ENCODE measurements at regions not wholly inside any gene's neighbourhood (a gene's known extent, or its start where the extent isn't known, plus 50 kb on each side); places are given as distances from the start of the nearest gene placed in this dataset.

DNA sequence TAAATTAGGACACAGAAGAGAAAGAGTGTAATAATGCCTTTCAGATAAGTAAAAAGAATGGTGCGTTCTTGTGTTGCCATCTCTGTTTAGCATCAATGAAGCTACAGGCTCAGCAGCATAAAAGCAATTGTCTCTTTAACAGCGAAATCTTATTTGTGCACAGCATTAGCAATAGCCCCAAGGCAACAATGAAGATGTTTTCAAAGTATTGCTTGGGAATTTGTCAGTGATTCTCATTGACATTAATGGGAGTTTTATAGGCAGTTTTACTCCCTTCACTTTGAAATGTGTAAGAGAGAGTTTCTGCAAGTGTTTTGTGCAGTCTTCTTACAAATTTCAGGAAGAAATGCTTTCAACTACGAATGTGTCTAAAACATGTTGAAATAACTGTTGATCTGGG, 633.0 kb downstream of the TLL1 start:
- TF ChIP-seq MYC (IDR thresholded peaks at IDR 0.05; ENCODE audit: borderline replicate concordance, low read length), result no peak
- no peak for TF ChIP-seq MAFK (IDR thresholded peaks at IDR 0.05; ENCODE audit: partially characterized antibody)
- TF ChIP-seq SREBF2 (IDR thresholded peaks at IDR 0.05), result no peak
- no peak for TF ChIP-seq CBX2 (IDR thresholded peaks at IDR 0.05; ENCODE audit: borderline replicate concordance, low read depth)
- TF ChIP-seq CEBPB (IDR thresholded peaks at IDR 0.05), result no peak
- TF ChIP-seq RCOR1 (IDR thresholded peaks at IDR 0.05; ENCODE audit: low read depth, low read length), result no peak
- no peak for TF ChIP-seq CHD4 (IDR thresholded peaks at IDR 0.05; ENCODE audit: borderline replicate concordance)
- TF ChIP-seq HOXB5 (CRISPR knock-in tag; IDR thresholded peaks at IDR 0.05), result no peak
- TF ChIP-seq RNF2 (IDR thresholded peaks at IDR 0.05; ENCODE audit: borderline replicate concordance, low read depth), result no peak
- no peak for TF ChIP-seq FOXS1 (CRISPR knock-in tag; IDR thresholded peaks at IDR 0.05)
- CTCF ChIA-PET, result no interaction called here
- POLR2A ChIA-PET, result no interaction called here
- Histone ChIP-seq H3K4me2 (no peak overlapping the region), H3K4me3 (no peak overlapping the region), H3K27ac (no peak overlapping the region), H3K4me1 (no peaks in the 10 kb centered on the region), H3K9me3 (no peaks in the 10 kb centered on the region)
- WGBS (ENCODE audit: missing lambda C conversion rate), result 27% methylated on average over 3 of the region's 3 CpGs
- ATAC-seq (no peak), DNase-seq (ENCODE audit: low read depth in 1 of 2, low spot score in 1 of 2) (no peak), FAIRE-seq (no peak)

DNA sequence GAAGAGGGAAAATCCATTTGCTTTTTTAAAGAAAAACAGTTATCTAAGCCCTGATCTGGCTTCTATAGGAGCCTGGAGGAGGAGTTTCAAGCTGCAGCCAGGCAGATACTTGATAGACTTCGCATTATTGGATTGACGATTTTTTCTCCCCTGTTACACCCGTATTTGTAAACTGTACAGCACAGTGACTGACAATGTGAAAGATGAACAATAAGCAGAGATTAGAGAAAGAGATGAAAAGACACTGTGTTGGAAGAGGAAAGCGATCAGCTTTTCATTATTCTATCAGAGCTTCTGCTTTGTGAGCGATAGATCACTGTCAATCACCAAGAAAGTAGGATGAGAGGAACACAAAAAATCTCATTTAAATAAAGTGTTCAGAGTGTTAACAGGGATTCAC, 639.2 kb downstream of the TLL1 start:
- no peaks in the 10 kb centered on the region for H3K4me1 ChIP-seq
- no peaks in the 10 kb centered on the region for H3K9me3 ChIP-seq
- ATAC-seq (no peak), FAIRE-seq (no peak), DNase-seq (ENCODE audit: low read depth in 1 of 2, low spot score in 1 of 2) (no peak)
- no peak overlapping the region for H3K27ac ChIP-seq
- ChIA-PET POLR2A (no interaction called here), CTCF (interaction anchor here (1.9 kb wide), 1 partner anchor 10 kb away, joined by 4 read pairs; no protein-coding TSS in a partner anchor)
- no peak overlapping the region for H3K4me2 ChIP-seq
- TF ChIP-seq ESRRA (IDR thresholded peaks at IDR 0.05; ENCODE audit: borderline replicate concordance, low read length) (no peak), GATA3 (IDR thresholded peaks at IDR 0.05; ENCODE audit: borderline replicate concordance) (no peak), ZFP36 (IDR thresholded peaks at IDR 0.05; ENCODE audit: borderline replicate concordance, partially characterized antibody) (no peak), FOXS1 (CRISPR knock-in tag; IDR thresholded peaks at IDR 0.05) (no peak), JUNB (IDR thresholded peaks at IDR 0.05) (no peak), SREBF2 (IDR thresholded peaks at IDR 0.05) (no peak), TFCP2L1 (CRISPR knock-in tag; IDR thresholded peaks at IDR 0.05) (no peak), NFE2L2 (conservative IDR thresholded peaks at IDR 0.05; ENCODE audit: low read length) (no peak), RCOR1 (IDR thresholded peaks at IDR 0.05; ENCODE audit: low read depth, low read length) (no peak), RNF2 (IDR thresholded peaks at IDR 0.05; ENCODE audit: borderline replicate concordance, low read depth) (no peak), BHLHE40 (IDR thresholded peaks at IDR 0.05; ENCODE audit: low read depth, low read length) (no peak), KDM1A (IDR thresholded peaks at IDR 0.05; ENCODE audit: low read depth) (no peak), CHD4 (IDR thresholded peaks at IDR 0.05; ENCODE audit: borderline replicate concordance) (no peak), CBX8 (IDR thresholded peaks at IDR 0.05) (no peak), ZNF302 (CRISPR knock-in tag; IDR thresholded peaks at IDR 0.05) (no peak), CEBPB (IDR thresholded peaks at IDR 0.05) (no peak), RFX5 (IDR thresholded peaks at IDR 0.05) (no peak), MYC (IDR thresholded peaks at IDR 0.05; ENCODE audit: borderline replicate concordance, low read length) (no peak)
- TF ChIP-seq, protein P1, sequence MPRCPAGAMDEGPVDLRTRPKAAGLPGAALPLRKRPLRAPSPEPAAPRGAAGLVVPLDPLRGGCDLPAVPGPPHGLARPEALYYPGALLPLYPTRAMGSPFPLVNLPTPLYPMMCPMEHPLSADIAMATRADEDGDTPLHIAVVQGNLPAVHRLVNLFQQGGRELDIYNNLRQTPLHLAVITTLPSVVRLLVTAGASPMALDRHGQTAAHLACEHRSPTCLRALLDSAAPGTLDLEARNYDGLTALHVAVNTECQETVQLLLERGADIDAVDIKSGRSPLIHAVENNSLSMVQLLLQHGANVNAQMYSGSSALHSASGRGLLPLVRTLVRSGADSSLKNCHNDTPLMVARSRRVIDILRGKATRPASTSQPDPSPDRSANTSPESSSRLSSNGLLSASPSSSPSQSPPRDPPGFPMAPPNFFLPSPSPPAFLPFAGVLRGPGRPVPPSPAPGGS (IDR thresholded peaks at IDR 0.05), result no peak
- TF ChIP-seq, protein P2, sequence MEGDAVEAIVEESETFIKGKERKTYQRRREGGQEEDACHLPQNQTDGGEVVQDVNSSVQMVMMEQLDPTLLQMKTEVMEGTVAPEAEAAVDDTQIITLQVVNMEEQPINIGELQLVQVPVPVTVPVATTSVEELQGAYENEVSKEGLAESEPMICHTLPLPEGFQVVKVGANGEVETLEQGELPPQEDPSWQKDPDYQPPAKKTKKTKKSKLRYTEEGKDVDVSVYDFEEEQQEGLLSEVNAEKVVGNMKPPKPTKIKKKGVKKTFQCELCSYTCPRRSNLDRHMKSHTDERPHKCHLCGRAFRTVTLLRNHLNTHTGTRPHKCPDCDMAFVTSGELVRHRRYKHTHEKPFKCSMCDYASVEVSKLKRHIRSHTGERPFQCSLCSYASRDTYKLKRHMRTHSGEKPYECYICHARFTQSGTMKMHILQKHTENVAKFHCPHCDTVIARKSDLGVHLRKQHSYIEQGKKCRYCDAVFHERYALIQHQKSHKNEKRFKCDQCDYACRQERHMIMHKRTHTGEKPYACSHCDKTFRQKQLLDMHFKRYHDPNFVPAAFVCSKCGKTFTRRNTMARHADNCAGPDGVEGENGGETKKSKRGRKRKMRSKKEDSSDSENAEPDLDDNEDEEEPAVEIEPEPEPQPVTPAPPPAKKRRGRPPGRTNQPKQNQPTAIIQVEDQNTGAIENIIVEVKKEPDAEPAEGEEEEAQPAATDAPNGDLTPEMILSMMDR (IDR thresholded peaks at IDR 0.05), result no peak
- WGBS (ENCODE audit: missing lambda C conversion rate), result 10% methylated on average over 5 of the region's 5 CpGs
- no peak overlapping the region for H3K4me3 ChIP-seq

DNA sequence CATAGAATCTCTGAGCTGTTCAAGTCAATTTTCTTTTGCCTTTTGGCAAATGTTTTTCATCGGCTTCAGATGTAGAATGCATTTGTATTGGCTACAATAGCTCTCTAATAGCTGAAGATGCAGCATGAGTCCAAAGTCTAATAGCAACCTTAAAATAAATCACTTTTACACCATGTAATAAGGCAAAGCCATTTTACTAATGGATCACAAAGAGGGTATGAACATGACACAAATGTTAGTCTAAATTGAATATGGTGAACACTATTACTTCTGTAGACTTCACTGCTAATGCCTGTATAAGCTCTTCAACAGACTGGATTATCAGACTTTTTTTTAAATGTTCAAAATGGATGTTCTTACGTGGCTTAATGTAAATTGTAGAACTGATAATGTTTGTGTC, 645.3 kb downstream of the TLL1 start:
- DNase-seq (ENCODE audit: low read depth in 1 of 2, low spot score in 1 of 2) (no peak), FAIRE-seq (no peak), ATAC-seq (no peak)
- no peak for TF ChIP-seq FOSL2 (IDR thresholded peaks at IDR 0.05)
- TF ChIP-seq FOSL2 (CRISPR knock-in tag; IDR thresholded peaks at IDR 0.05), result no peak
- TF ChIP-seq ZC3H11A (IDR thresholded peaks at IDR 0.05), result no peak
- TF ChIP-seq SREBF2 (IDR thresholded peaks at IDR 0.05), result no peak
- TF ChIP-seq, protein P3, sequence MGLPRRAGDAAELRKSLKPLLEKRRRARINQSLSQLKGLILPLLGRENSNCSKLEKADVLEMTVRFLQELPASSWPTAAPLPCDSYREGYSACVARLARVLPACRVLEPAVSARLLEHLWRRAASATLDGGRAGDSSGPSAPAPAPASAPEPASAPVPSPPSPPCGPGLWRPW (IDR thresholded peaks at IDR 0.05), result no peak
- TF ChIP-seq RAD21 (conservative IDR thresholded peaks at IDR 0.05 in 1 of 2, IDR thresholded peaks at IDR 0.05 in 1 of 2), result no peak
- no peak for TF ChIP-seq KDM5A (IDR thresholded peaks at IDR 0.05)
- no peak for TF ChIP-seq EP300 (IDR thresholded peaks at IDR 0.05)
- TF ChIP-seq SMC3 (IDR thresholded peaks at IDR 0.05), result no peak
- no peak overlapping the region for H3K4me3 ChIP-seq
- no peaks in the 10 kb centered on the region for H3K9me3 ChIP-seq
- ChIA-PET CTCF (no interaction called here), POLR2A (interaction anchor here (0.6 kb wide), 1 partner anchor 349 kb away, joined by 3 read pairs; no protein-coding TSS in a partner anchor)
- H3K4me1 ChIP-seq, result no peaks in the 10 kb centered on the region
- no peak overlapping the region for H3K4me2 ChIP-seq
- no peak overlapping the region for H3K27ac ChIP-seq
- 32% methylated on average over 2 of the region's 2 CpGs for WGBS (ENCODE audit: missing lambda C conversion rate)
